Ammon's horn (tissue), 1 donor: ENCODE measurements at regions not wholly inside any gene's neighbourhood (a gene's known extent, or its start where the extent isn't known, plus 50 kb on each side); places are given as distances from the start of the nearest gene placed in this dataset.

Experiments used
- DNase-seq: peaks from one replicate; pipeline ENCODE4 v3.0.0-alpha.2; 2016; ENCODE audit warnings: low spot score

GRCh38 chr1:217311766-217312165, 319.1 kb downstream of the GPATCH2 start:
- peak; percentile 14 for DNase-seq

- DNase-seq, result no peak
Observed at GRCh38 chr1:217311269-217311668, 319.6 kb downstream of the GPATCH2 start.

GRCh38 chr1:217281332-217281731, 349.6 kb downstream of the GPATCH2 start:
- no peak for DNase-seq

- no peak for DNase-seq
Observed at GRCh38 chr1:217275655-217276398, 355.1 kb downstream of the GPATCH2 start.

GRCh38 chr1:217274927-217275654, 355.8 kb downstream of the GPATCH2 start:
- no peak for DNase-seq

GRCh38 chr1:217274416-217274815, 356.5 kb downstream of the GPATCH2 start:
- DNase-seq, result no peak

- DNase-seq, result no peak
Observed at GRCh38 chr1:217273866-217274265, 357.0 kb downstream of the GPATCH2 start.

GRCh38 chr1:217272385-217272784, 358.5 kb downstream of the GPATCH2 start:
- DNase-seq, result peak; percentile 3

- DNase-seq, result no peak
Observed at GRCh38 chr1:217270101-217270500, 360.8 kb downstream of the GPATCH2 start.

- DNase-seq, result no peak
Observed at GRCh38 chr1:217268058-217268457, 362.8 kb downstream of the GPATCH2 start.

GRCh38 chr1:217261636-217262035, 369.3 kb downstream of the GPATCH2 start:
- no peak for DNase-seq

GRCh38 chr1:217260676-217261075, 370.2 kb downstream of the GPATCH2 start:
- no peak for DNase-seq

- DNase-seq, result no peak
Observed at GRCh38 chr1:217253985-217254384, 376.9 kb downstream of the GPATCH2 start.

- no peak for DNase-seq
Observed at GRCh38 chr1:217253351-217253750, 377.5 kb downstream of the GPATCH2 start.

GRCh38 chr1:217251121-217251520, 379.8 kb downstream of the GPATCH2 start:
- no peak for DNase-seq

- DNase-seq, result no peak
Observed at GRCh38 chr1:217249857-217250256, 381.0 kb downstream of the GPATCH2 start.

- DNase-seq, result no peak
Observed at GRCh38 chr1:217244971-217245370, 385.9 kb downstream of the GPATCH2 start.

- no peak for DNase-seq
Observed at GRCh38 chr1:217240656-217241055, 390.2 kb downstream of the GPATCH2 start.

GRCh38 chr1:217238945-217239344, 391.9 kb downstream of the GPATCH2 start:
- DNase-seq, result no peak

GRCh38 chr1:217230412-217230811, 400.5 kb downstream of the GPATCH2 start:
- DNase-seq, result no peak

GRCh38 chr1:217228689-217229088, 402.2 kb downstream of the GPATCH2 start:
- DNase-seq, result no peak

- no peak for DNase-seq
Observed at GRCh38 chr1:217224201-217224600, 406.7 kb downstream of the GPATCH2 start.

- DNase-seq, result no peak
Observed at GRCh38 chr1:217214551-217214950, 416.3 kb downstream of the GPATCH2 start.

GRCh38 chr1:217211486-217211885, 419.4 kb downstream of the GPATCH2 start:
- DNase-seq, result no peak
